K562 (cell line): ENCODE measurements at regions not wholly inside any gene's neighbourhood (a gene's known extent, or its start where the extent isn't known, plus 50 kb on each side); places are given as distances from the start of the nearest gene placed in this dataset.

Experiments
- ATAC-seq: fragments of 200-7000 bp; cut with Tn5 transposase; 3 replicates; pipeline ENCODE4 v1.9.1; 2020; ENCODE audit warnings: moderate library complexity
- BruUV-seq: library from RNA; stranded (reverse); fragments of 400-500 nt; replicated peaks from 2 replicates; lab custom pipeline; 2021; lab: Mats Ljungman, UMichigan
- CTCF ChIA-PET: fragments of 300-600 bp; formaldehyde crosslinking; extraction: SDS; loops from one replicate; lab custom pipeline; 2021; ENCODE audit warnings: low intra/inter-chr PET ratio; lab: Yijun Ruan, JAX
- POLR2A ChIA-PET: fragments of 300-600, 350-650 bp; sonication (Branson Sonifier 250); formaldehyde crosslinking; extraction: SDS; loops from one replicate; lab custom pipeline; 2021; ENCODE audit warnings: antibody characterized with exemption, inconsistent platforms; lab: Yijun Ruan, JAX
- DNase-seq, 4 experiments: peaks; one replicate each; pipeline versions ENCODE4 v3.0.0 to v3.0.0-alpha.2; 2011 to 2018; ENCODE audit warnings: low spot score in 3 of 4, mixed read lengths in 3 of 4; ENCODE audit errors: extremely low read depth in 1 of 4
- FAIRE-seq: peaks from 2 replicates; lab custom pipeline; 2011; peaks lifted over from hg19 to GRCh38; lab: Jason Lieb, UNC
- H2AFZ ChIP-seq: 2 replicates; pipeline ENCODE4 v1.6.0; 2011; ENCODE audit warnings: low read depth, low read length, control low read depth, inconsistent platforms
- H3K27ac ChIP-seq: fragments of 200-600 bp; 3 replicates; pipeline ENCODE4 v1.8.0; 2011; ENCODE audit warnings: low read depth, mild to moderate bottlenecking, control low read depth, inconsistent platforms, low read length, moderate library complexity, mixed read lengths; ENCODE audit errors: extremely low read depth
- H3K27me3 ChIP-seq, 2 experiments: fragments of 300-600 bp in 1 of 2; 2 replicates in 1 of 2; 3 replicates in 1 of 2; pipeline versions ENCODE4 v1.6.0 to v1.8.0; 2011; ENCODE audit warnings: inconsistent platforms in 2 of 2, low read length in 2 of 2, mild to moderate bottlenecking in 1 of 2, mixed read lengths in 1 of 2, moderate library complexity in 1 of 2; ENCODE audit not compliant: control insufficient read depth in 2 of 2, insufficient read depth in 2 of 2
- H3K36me3 ChIP-seq: fragments of 300-600 bp; 3 replicates; pipeline ENCODE4 v1.8.0; 2011; ENCODE audit warnings: mild to moderate bottlenecking, low read length, inconsistent platforms; ENCODE audit not compliant: control insufficient read depth, insufficient read depth
- H3K4me1 ChIP-seq, 2 experiments: fragments of 200-600 bp in 1 of 2; replicated peaks in 1 of 2; 2 replicates in 1 of 2; 3 replicates in 1 of 2; pipeline versions ENCODE4 v1.5.1 to v1.8.0; 2011; ENCODE audit warnings: inconsistent platforms in 2 of 2, low read length in 2 of 2, mild to moderate bottlenecking in 1 of 2, mixed read lengths in 1 of 2, moderate library complexity in 1 of 2; ENCODE audit not compliant: control insufficient read depth in 2 of 2, insufficient read depth in 2 of 2
- H3K4me2 ChIP-seq: 2 replicates; pipeline ENCODE4 v1.6.1; 2011; ENCODE audit warnings: low read length, control low read depth, inconsistent platforms, mixed read lengths; ENCODE audit not compliant: insufficient read depth
- H3K4me3 ChIP-seq: fragments of 200-600 bp; sonication (generic), shearing (Covaris generic); 2 replicates; pipeline ENCODE4 v1.5.1; 2016; ENCODE audit warnings: control low read depth, inconsistent platforms
- H3K79me2 ChIP-seq: fragments of 200-600 bp; 3 replicates; pipeline ENCODE4 v1.8.0; 2011; ENCODE audit warnings: low read length, inconsistent platforms; ENCODE audit not compliant: control insufficient read depth, insufficient read depth
- H3K9ac ChIP-seq, 2 experiments: 2 replicates each; pipeline versions ENCODE4 v1.6.0 to v1.6.1; 2011; ENCODE audit warnings: low read depth in 2 of 2, low read length in 2 of 2, control low read depth in 1 of 2, inconsistent platforms in 1 of 2, mild to moderate bottlenecking in 1 of 2, mixed read lengths in 1 of 2; ENCODE audit not compliant: insufficient read depth in 1 of 2
- H3K9me1 ChIP-seq: one replicate; pipeline ENCODE4 v1.6.0; 2011; ENCODE audit warnings: inconsistent platforms, mild to moderate bottlenecking, low read length, moderate library complexity; ENCODE audit not compliant: control insufficient read depth, insufficient read depth
- H3K9me3 ChIP-seq: replicated peaks from 2 replicates; pipeline ENCODE4 v1.5.1; 2011; ENCODE audit warnings: low read depth, low read length, inconsistent platforms; ENCODE audit not compliant: control insufficient read depth, insufficient read depth
- H4K20me1 ChIP-seq: replicated peaks from 2 replicates; pipeline ENCODE4 v1.6.1; 2011; ENCODE audit warnings: low read length, inconsistent platforms, mixed read lengths; ENCODE audit not compliant: control insufficient read depth, insufficient read depth
- ARID1B ChIP-seq: fragments of 450-650 bp; IDR thresholded peaks from 2 replicates; pipeline ENCODE4 v1.6.1; 2016; ENCODE audit warnings: antibody characterized with exemption, mild to moderate bottlenecking, inconsistent platforms
- ARID2 ChIP-seq: fragments of 450-650 bp; IDR thresholded peaks from 2 replicates; pipeline ENCODE4 v1.6.1; 2017; ENCODE audit warnings: antibody characterized with exemption, mild to moderate bottlenecking
- C11orf30 ChIP-seq: fragments of 450-650 bp; IDR thresholded peaks from 2 replicates; pipeline ENCODE4 v1.6.1; 2016; ENCODE audit warnings: low read depth, mild to moderate bottlenecking
- E2F5 ChIP-seq: sonication (generic); formaldehyde crosslinking; IDR thresholded peaks from 2 replicates; pipeline ENCODE4 v1.8.0; 2022; ENCODE audit warnings: mild to moderate bottlenecking, missing genetic modification reagents
- ETS2 ChIP-seq: IDR thresholded peaks from 2 replicates; pipeline ENCODE4 v1.6.1; 2016; ENCODE audit warnings: borderline replicate concordance, missing genetic modification characterization, mild to moderate bottlenecking, moderate library complexity, missing compliant biosample characterization; ENCODE audit not compliant: poor library complexity, severe bottlenecking
- GABPA ChIP-seq: fragments of 200-800 bp; sonication (Bioruptor generic); conservative IDR thresholded peaks from 2 replicates; pipeline ENCODE4 v1.6.1; 2016; ENCODE audit warnings: low read depth, missing genetic modification characterization, missing compliant biosample characterization
- GTF2A2 ChIP-seq: IDR thresholded peaks from 2 replicates; pipeline ENCODE4 v1.6.1; 2016; ENCODE audit warnings: mild to moderate bottlenecking, missing genetic modification characterization, missing compliant biosample characterization
- HDAC6 ChIP-seq: IDR thresholded peaks from 2 replicates; pipeline ENCODE4 v1.6.1; 2012; ENCODE audit warnings: low read depth, mild to moderate bottlenecking, control low read depth, inconsistent platforms, low read length, moderate library complexity
- HMG20B ChIP-seq: fragments of 250-450 bp; sonication (Bioruptor Pico); IDR thresholded peaks from 2 replicates; pipeline ENCODE4 v1.5.0; 2021; ENCODE audit warnings: mild to moderate bottlenecking
- MAFF ChIP-seq: IDR thresholded peaks from 2 replicates; pipeline ENCODE4 v1.6.1; 2012; ENCODE audit warnings: low read length, improper control_type of control experiment
- RB1 ChIP-seq: fragments of 450-650 bp; IDR thresholded peaks from 2 replicates; pipeline ENCODE4 v1.6.1; 2017; ENCODE audit warnings: low read depth, mild to moderate bottlenecking
- RFX1 ChIP-seq: fragments of 450-650 bp; IDR thresholded peaks from 2 replicates; pipeline ENCODE4 v1.6.1; 2016; ENCODE audit warnings: mild to moderate bottlenecking, moderate library complexity
- SAP30 ChIP-seq: fragments of 200-600 bp; sonication (generic); IDR thresholded peaks from 2 replicates; pipeline ENCODE4 v1.6.1; 2012; ENCODE audit warnings: borderline replicate concordance, low read depth, mild to moderate bottlenecking, moderate library complexity, low read length, control low read depth, inconsistent platforms; ENCODE audit not compliant: insufficient read depth, poor library complexity, severe bottlenecking
- SNRNP70 ChIP-seq: fragments of 200-400 bp; formaldehyde crosslinking; optimal IDR thresholded peaks from 2 replicates; pipeline ENCODE3; 2017; ENCODE audit warnings: low read depth, low read length
- TGIF2 ChIP-seq: sonication (generic); formaldehyde crosslinking; IDR thresholded peaks from 2 replicates; pipeline ENCODE4 v1.8.1; 2022; ENCODE audit warnings: mild to moderate bottlenecking, missing genetic modification reagents, moderate library complexity
- TSC22D4 ChIP-seq: fragments of 450-650 bp; IDR thresholded peaks from 2 replicates; pipeline ENCODE4 v1.6.1; 2016; ENCODE audit warnings: missing genetic modification characterization, missing biosample characterization, control low read depth
- ZNF124 ChIP-seq: sonication (generic); formaldehyde crosslinking; IDR thresholded peaks from 2 replicates; pipeline ENCODE4 v1.8.1; 2022; ENCODE audit warnings: missing genetic modification reagents
- ZNF274 ChIP-seq: IDR thresholded peaks from 2 replicates; pipeline ENCODE4 v1.6.1; 2011; ENCODE audit warnings: low read depth, mild to moderate bottlenecking, low read length, moderate library complexity, borderline replicate concordance
- ZNF316 ChIP-seq: fragments of 450-650 bp; IDR thresholded peaks from 2 replicates; pipeline ENCODE4 v1.6.1; 2016
- ZNF668 ChIP-seq: fragments of 250-450 bp; sonication (Bioruptor Pico); IDR thresholded peaks from 2 replicates; pipeline ENCODE4 v1.8.0; 2022; ENCODE audit warnings: mild to moderate bottlenecking, inconsistent platforms
- ZNF717 ChIP-seq: fragments of 250-450 bp; sonication (Bioruptor Pico); IDR thresholded peaks from 2 replicates; pipeline ENCODE4 v1.5.0; 2021
- WGBS: fragments of 100-300 bp; shearing (Covaris generic); methylation state at CpG from one replicate; pipeline ENCODE4 v1.1.6; 2016; ENCODE audit warnings: low coverage, mixed read lengths; ENCODE audit not compliant: insufficient coverage; ENCODE audit errors: missing lambda C conversion rate; 5-methylcytosine and 5-hydroxymethylcytosine counted together
- in situ Hi-C: fragments of 300-500 bp; cut with MboI; formaldehyde crosslinking; loops from 4 replicates; pipeline ENCODE4 v1.15.0; 2018; ENCODE audit warnings: inconsistent platforms, mixed read lengths
- intact Hi-C: fragments of 100-400 bp; cut with micrococcal nuclease; formaldehyde crosslinking; loops from 2 replicates; pipeline ENCODE4 v1.14.2; 2022
- TF ChIP-seq, protein P1 (sequence below): fragments of 450-650 bp; IDR thresholded peaks from 2 replicates; pipeline ENCODE4 v1.6.1; 2017; ENCODE audit warnings: mild to moderate bottlenecking, moderate library complexity
- TF ChIP-seq, protein P2 (sequence below): fragments of 450-650 bp; IDR thresholded peaks from 2 replicates; pipeline ENCODE4 v1.7.0; 2016; ENCODE audit warnings: borderline replicate concordance

GRCh38 chr2:151159109-151159662, 102.5 kb downstream of the RBM43 start:
- no peaks in the 10 kb centered on the region for H3K27me3 ChIP-seq
- no peaks in the 10 kb centered on the region for H3K9me1 ChIP-seq
- ChIA-PET POLR2A (no interaction called here), CTCF (no interaction called here)
- in situ Hi-C loops, result no loop called here
- BruUV-seq, result no TSS peak
- H3K9ac ChIP-seq, result no peak overlapping the region
- no peaks in the 10 kb centered on the region for H3K79me2 ChIP-seq
- intact Hi-C loops, result no loop called here
- no peaks in the 10 kb centered on the region for H4K20me1 ChIP-seq
- no peaks in the 10 kb centered on the region for H3K4me1 ChIP-seq
- H3K27ac ChIP-seq, result no peak overlapping the region
- H3K4me2 ChIP-seq, result no peak overlapping the region
- no peak for ATAC-seq
- H2AFZ ChIP-seq, result no peak overlapping the region
- no peak for DNase-seq
- WGBS, result 0% methylated on average over 2 of the region's 2 CpGs
- H3K4me3 ChIP-seq, result no peak overlapping the region
- no peaks in the 10 kb centered on the region for H3K9me3 ChIP-seq
- no peak for FAIRE-seq
- no peaks in the 10 kb centered on the region for H3K36me3 ChIP-seq
- TF ChIP-seq ARID1B (no peak), ARID2 (no peak), RB1 (no peak), MAFF (peak; percentile 41; the same call in 1 of the 2 replicates), SAP30 (no peak), ZNF124 (CRISPR knock-in tag) (no peak), GTF2A2 (no peak), TGIF2 (CRISPR knock-in tag) (no peak), RFX1 (no peak), C11orf30 (peak; percentile 27), ZNF717 (CRISPR knock-in tag) (no peak), HMG20B (CRISPR knock-in tag) (no peak), ETS2 (tag) (no peak), HDAC6 (no peak), E2F5 (no peak), ZNF274 (no peak), SNRNP70 (no peak), TSC22D4 (tag) (no peak), ZNF668 (CRISPR knock-in tag) (no peak), GABPA (tag) (no peak), ZNF316 (peak; percentile 51)
- TF ChIP-seq, protein P1, sequence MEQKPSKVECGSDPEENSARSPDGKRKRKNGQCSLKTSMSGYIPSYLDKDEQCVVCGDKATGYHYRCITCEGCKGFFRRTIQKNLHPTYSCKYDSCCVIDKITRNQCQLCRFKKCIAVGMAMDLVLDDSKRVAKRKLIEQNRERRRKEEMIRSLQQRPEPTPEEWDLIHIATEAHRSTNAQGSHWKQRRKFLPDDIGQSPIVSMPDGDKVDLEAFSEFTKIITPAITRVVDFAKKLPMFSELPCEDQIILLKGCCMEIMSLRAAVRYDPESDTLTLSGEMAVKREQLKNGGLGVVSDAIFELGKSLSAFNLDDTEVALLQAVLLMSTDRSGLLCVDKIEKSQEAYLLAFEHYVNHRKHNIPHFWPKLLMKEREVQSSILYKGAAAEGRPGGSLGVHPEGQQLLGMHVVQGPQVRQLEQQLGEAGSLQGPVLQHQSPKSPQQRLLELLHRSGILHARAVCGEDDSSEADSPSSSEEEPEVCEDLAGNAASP, result no peak
- TF ChIP-seq, protein P2, sequence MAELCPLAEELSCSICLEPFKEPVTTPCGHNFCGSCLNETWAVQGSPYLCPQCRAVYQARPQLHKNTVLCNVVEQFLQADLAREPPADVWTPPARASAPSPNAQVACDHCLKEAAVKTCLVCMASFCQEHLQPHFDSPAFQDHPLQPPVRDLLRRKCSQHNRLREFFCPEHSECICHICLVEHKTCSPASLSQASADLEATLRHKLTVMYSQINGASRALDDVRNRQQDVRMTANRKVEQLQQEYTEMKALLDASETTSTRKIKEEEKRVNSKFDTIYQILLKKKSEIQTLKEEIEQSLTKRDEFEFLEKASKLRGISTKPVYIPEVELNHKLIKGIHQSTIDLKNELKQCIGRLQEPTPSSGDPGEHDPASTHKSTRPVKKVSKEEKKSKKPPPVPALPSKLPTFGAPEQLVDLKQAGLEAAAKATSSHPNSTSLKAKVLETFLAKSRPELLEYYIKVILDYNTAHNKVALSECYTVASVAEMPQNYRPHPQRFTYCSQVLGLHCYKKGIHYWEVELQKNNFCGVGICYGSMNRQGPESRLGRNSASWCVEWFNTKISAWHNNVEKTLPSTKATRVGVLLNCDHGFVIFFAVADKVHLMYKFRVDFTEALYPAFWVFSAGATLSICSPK, result no peak
